HFFc6 (cell line): ENCODE measurements at regions not wholly inside any gene's neighbourhood (a gene's known extent, or its start where the extent isn't known, plus 50 kb on each side); places are given as distances from the start of the nearest gene placed in this dataset.

Experiments
- DNase-seq: peaks from one replicate; pipeline ENCODE4 v3.0.0-alpha.2; 2018
- H3K27ac Mint-ChIP-seq: 2 replicates; pipeline ENCODE4 v1.8.0; 2020; ENCODE audit warnings: mild to moderate bottlenecking, mixed read lengths
- H3K27me3 Mint-ChIP-seq: 2 replicates; pipeline ENCODE4 v1.8.0; 2021; ENCODE audit warnings: mild to moderate bottlenecking, moderate library complexity, mixed read lengths; ENCODE audit not compliant: insufficient read depth
- H3K36me3 Mint-ChIP-seq: 2 replicates; pipeline ENCODE4 v1.8.0; 2021; ENCODE audit warnings: low read depth, mixed read lengths
- H3K4me1 Mint-ChIP-seq: 2 replicates; pipeline ENCODE4 v1.8.0; 2020; ENCODE audit warnings: low read depth, mixed read lengths
- H3K4me3 Mint-ChIP-seq: 2 replicates; pipeline ENCODE4 v1.8.0; 2020; ENCODE audit warnings: mild to moderate bottlenecking, moderate library complexity, mixed read lengths
- H3K9me3 Mint-ChIP-seq: 2 replicates; pipeline ENCODE4 v1.8.0; 2020; ENCODE audit warnings: mild to moderate bottlenecking, mixed read lengths
- TF ChIP-seq, protein P1 (sequence below): fragments of 200-600 bp; sonication (generic); IDR thresholded peaks from 2 replicates; pipeline ENCODE4 v1.5.0; 2021; ENCODE audit warnings: antibody characterized with exemption, mild to moderate bottlenecking

DNA sequence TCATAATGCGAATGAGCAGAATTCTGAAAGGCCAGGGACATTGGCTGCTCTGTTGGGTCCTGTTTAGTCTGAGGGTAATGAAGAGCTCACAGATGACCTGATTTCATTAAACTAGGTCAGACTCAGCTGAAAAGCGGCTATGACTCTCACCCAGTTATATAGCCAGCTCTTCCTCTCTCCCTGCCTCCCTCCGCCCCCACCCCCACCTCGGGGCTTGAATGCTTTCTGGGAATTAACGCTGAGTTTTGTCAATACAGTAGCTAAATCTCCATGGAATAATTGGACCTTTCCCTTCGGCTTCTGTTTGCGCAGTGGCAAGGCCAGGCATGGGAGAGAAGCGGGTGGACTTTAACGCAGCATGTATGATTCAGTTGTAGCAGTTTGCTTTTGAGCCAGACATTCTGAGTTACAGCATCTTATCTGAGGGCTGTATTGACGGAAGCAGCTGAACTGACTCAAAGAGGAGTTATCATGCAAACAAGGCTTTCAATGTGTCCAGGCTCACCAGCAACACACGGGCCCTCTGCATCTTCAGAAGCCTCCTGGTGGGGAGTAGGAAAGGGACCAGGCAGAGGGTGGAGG lies 110.6 kb downstream of the MYCN start:
- no peak for DNase-seq
- TF ChIP-seq, protein P1, sequence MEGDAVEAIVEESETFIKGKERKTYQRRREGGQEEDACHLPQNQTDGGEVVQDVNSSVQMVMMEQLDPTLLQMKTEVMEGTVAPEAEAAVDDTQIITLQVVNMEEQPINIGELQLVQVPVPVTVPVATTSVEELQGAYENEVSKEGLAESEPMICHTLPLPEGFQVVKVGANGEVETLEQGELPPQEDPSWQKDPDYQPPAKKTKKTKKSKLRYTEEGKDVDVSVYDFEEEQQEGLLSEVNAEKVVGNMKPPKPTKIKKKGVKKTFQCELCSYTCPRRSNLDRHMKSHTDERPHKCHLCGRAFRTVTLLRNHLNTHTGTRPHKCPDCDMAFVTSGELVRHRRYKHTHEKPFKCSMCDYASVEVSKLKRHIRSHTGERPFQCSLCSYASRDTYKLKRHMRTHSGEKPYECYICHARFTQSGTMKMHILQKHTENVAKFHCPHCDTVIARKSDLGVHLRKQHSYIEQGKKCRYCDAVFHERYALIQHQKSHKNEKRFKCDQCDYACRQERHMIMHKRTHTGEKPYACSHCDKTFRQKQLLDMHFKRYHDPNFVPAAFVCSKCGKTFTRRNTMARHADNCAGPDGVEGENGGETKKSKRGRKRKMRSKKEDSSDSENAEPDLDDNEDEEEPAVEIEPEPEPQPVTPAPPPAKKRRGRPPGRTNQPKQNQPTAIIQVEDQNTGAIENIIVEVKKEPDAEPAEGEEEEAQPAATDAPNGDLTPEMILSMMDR = no peak
- H3K27me3 Mint-ChIP-seq = peaks cover 3% of the 10 kb centered on the region
- H3K36me3 Mint-ChIP-seq = no peaks in the 10 kb centered on the region
- H3K27ac Mint-ChIP-seq = no peak overlapping the region
- no peak overlapping the region for H3K4me3 Mint-ChIP-seq
- no peaks in the 10 kb centered on the region for H3K4me1 Mint-ChIP-seq
- H3K9me3 Mint-ChIP-seq = peaks cover 26% of the 10 kb centered on the region

- H3K36me3 Mint-ChIP-seq = peaks cover 1% of the 10 kb centered on the region; the same call in 1 of the 2 replicates
- H3K27ac Mint-ChIP-seq = no peak overlapping the region
- H3K9me3 Mint-ChIP-seq = peaks cover 27% of the 10 kb centered on the region
- TF ChIP-seq, protein P1 = no peak
- H3K4me1 Mint-ChIP-seq = no peaks in the 10 kb centered on the region
- H3K27me3 Mint-ChIP-seq = peaks cover 3% of the 10 kb centered on the region
- DNase-seq = no peak
- H3K4me3 Mint-ChIP-seq = no peak overlapping the region
Observed at GRCh38 chr2:16050261-16050907, 110.0 kb downstream of the MYCN start.

DNA sequence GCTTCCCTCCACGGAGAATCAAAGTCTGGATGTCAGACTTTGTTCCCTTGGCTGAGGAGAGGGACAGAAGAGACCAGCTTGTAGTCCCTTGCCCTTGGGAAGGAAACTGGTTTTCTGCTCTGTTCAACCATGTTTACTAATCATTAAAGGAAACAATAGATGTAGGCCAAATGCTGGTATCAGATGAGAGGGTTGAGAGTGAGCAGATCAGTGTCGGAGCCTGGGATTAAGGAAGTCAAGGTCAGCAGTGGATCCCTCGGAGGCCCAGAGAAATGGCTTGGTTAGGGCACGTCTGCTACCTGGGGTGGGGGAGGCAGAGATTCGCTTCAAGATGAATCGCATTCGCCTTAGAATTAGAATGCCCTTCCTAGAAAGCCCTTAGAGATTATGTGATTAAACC lies 109.1 kb downstream of the MYCN start:
- TF ChIP-seq, protein P1 = no peak
- DNase-seq = no peak
- Mint-ChIP-seq H3K36me3 (peaks cover 4% of the 10 kb centered on the region; the same call in 1 of the 2 replicates), H3K4me1 (no peaks in the 10 kb centered on the region), H3K27me3 (peaks cover 3% of the 10 kb centered on the region), H3K4me3 (no peak overlapping the region), H3K9me3 (peaks cover 21% of the 10 kb centered on the region), H3K27ac (no peak overlapping the region)

- peaks cover 28% of the 10 kb centered on the region for H3K9me3 Mint-ChIP-seq
- no peak for DNase-seq
- no peaks in the 10 kb centered on the region for H3K4me1 Mint-ChIP-seq
- H3K4me3 Mint-ChIP-seq = no peak overlapping the region
- H3K27me3 Mint-ChIP-seq = peaks cover 2% of the 10 kb centered on the region
- no peak overlapping the region for H3K27ac Mint-ChIP-seq
- TF ChIP-seq, protein P1 = no peak
- peaks cover 4% of the 10 kb centered on the region; the same call in 1 of the 2 replicates for H3K36me3 Mint-ChIP-seq
Observed at GRCh38 chr2:16048466-16048865, 108.1 kb downstream of the MYCN start.

GRCh38 chr2:16047701-16048100 lies 107.4 kb downstream of the MYCN start:
- no peak overlapping the region for H3K4me3 Mint-ChIP-seq
- peaks cover 35% of the 10 kb centered on the region for H3K9me3 Mint-ChIP-seq
- peaks cover 4% of the 10 kb centered on the region; the same call in 1 of the 2 replicates for H3K36me3 Mint-ChIP-seq
- H3K27ac Mint-ChIP-seq = no peak overlapping the region
- H3K4me1 Mint-ChIP-seq = no peaks in the 10 kb centered on the region
- no peak for DNase-seq
- H3K27me3 Mint-ChIP-seq = no peaks in the 10 kb centered on the region; the same call in 1 of the 2 replicates
- TF ChIP-seq, protein P1 = no peak
